Spleen (tissue), 11 donors: ENCODE measurements at regions not wholly inside any gene's neighbourhood (a gene's known extent, or its start where the extent isn't known, plus 50 kb on each side); places are given as distances from the start of the nearest gene placed in this dataset.

ENCODE experiments used
- DNase-seq: peaks from one replicate; pipeline ENCODE4 v3.0.0-alpha.2; 2020
- H3K27ac ChIP-seq, 8 donors: fragments of 200-600 bp; sonication (generic) in 7 of 8; 1 replicate in 4 of 8; 2 replicates in 4 of 8; pipeline versions ENCODE4 v1.5.0 to v1.8.0; 2016 to 2021; ENCODE audit warnings: inconsistent platforms in 4 of 8, mild to moderate bottlenecking in 4 of 8, moderate library complexity in 1 of 8
- H3K27me3 ChIP-seq, 7 donors: fragments of 200-600 bp; sonication (generic) in 6 of 7; replicated peaks in 1 of 7; 1 replicate in 4 of 7; 2 replicates in 3 of 7; pipeline versions ENCODE4 v1.5.0 to v1.8.0; 2016 to 2021; ENCODE audit warnings: inconsistent platforms in 3 of 7, mild to moderate bottlenecking in 1 of 7
- H3K36me3 ChIP-seq, 6 donors: fragments of 200-600 bp; sonication (generic) in 5 of 6; 1 replicate in 4 of 6; 2 replicates in 2 of 6; pipeline versions ENCODE4 v1.5.0 to v1.8.0; 2016 to 2021; ENCODE audit warnings: inconsistent platforms in 2 of 6
- H3K4me1 ChIP-seq, 6 donors: fragments of 200-600 bp; sonication (generic) in 5 of 6; 1 replicate in 3 of 6; 2 replicates in 3 of 6; pipeline versions ENCODE4 v1.5.0 to v1.8.0; 2016 to 2021; ENCODE audit warnings: inconsistent platforms in 3 of 6
- H3K4me3 ChIP-seq, 8 donors: fragments of 200-600 bp; sonication (generic) in 7 of 8; 1 replicate in 4 of 8; 2 replicates in 4 of 8; pipeline versions ENCODE4 v1.5.0 to v1.8.0; 2016 to 2021; ENCODE audit warnings: inconsistent platforms in 4 of 8, mild to moderate bottlenecking in 4 of 8, moderate library complexity in 2 of 8
- H3K9me3 ChIP-seq, 8 donors: fragments of 200-600 bp; sonication (generic) in 7 of 8; 1 replicate in 4 of 8; 2 replicates in 4 of 8; pipeline versions ENCODE4 v1.5.0 to v1.8.0; 2016 to 2021; ENCODE audit warnings: inconsistent platforms in 4 of 8
- CTCF ChIP-seq, 11 experiments: fragments of 200-600 bp in 7 of 11; fragments of 450-650 bp in 4 of 11; sonication (generic) in 4 of 11; IDR thresholded peaks in 8 of 11; conservative IDR thresholded peaks in 3 of 11; 1 replicate in 7 of 11; 2 replicates in 4 of 11; pipeline versions ENCODE4 v1.4.0 to v1.8.0; 2016 to 2021; ENCODE audit warnings: antibody characterized with exemption in 11 of 11, inconsistent platforms in 4 of 11, mild to moderate bottlenecking in 1 of 11
- POLR2A ChIP-seq, 3 donors: fragments of 450-650 bp; IDR thresholded peaks; one replicate each; pipeline ENCODE4 v1.5.1; 2017; ENCODE audit warnings: antibody characterized with exemption in 3 of 3, mild to moderate bottlenecking in 1 of 3
- POLR2AphosphoS5 ChIP-seq, 3 donors: sonication (generic); formaldehyde crosslinking; IDR thresholded peaks; one replicate each; pipeline ENCODE4 v1.5.1; 2017; ENCODE audit warnings: antibody characterized with exemption in 3 of 3
- WGBS, 5 donors: extraction: QIAGEN DNeasy Blood & Tissue Kit in 3 of 5; methylation state at CpG; one replicate each; pipeline versions ENCODE4 v1.1.5 to v1.1.7; 2013 to 2018; 5-methylcytosine and 5-hydroxymethylcytosine counted together
- intact Hi-C: fragments of 100-400 bp; cut with DNase I; formaldehyde crosslinking; loops from one replicate; pipeline ENCODE4 v1.15.0; 2023; ENCODE audit warnings: low total_unique reads
- donor health status: healthy with polysubstance abuse.
- donor health status: DM: no; HTN: no; CAD: no; lungs with moderate emphysema.
- donor health status: DM: no; HTN: no; CAD: no.
- donor health status: Bipolar disorder and iron deficiency.
- donor health status: healthy.
- donor health status: DM: no; HTN: no; CAD: no.
- donor health status: DM: yes; HTN: yes; CAD: no.

GRCh38 chr6:43933148-43933885 lies 163.3 kb downstream of the VEGFA start:
- Histone ChIP-seq H3K27ac (no peak overlapping the region), H3K4me1 (peaks cover 0 to under 1% (median 0%) of the 10 kb centered on the region in 6 donors), H3K4me3 (no peak overlapping the region), H3K36me3 (no peaks in the 10 kb centered on the region), H3K9me3 (no peaks in the 10 kb centered on the region), H3K27me3 (no peaks in the 10 kb centered on the region)
- intact Hi-C loops, result no loop called here
- no peak for TF ChIP-seq CTCF (IDR thresholded peaks at IDR 0.05 in 8 of 11, conservative IDR thresholded peaks at IDR 0.05 in 3 of 11)
- no peak for TF ChIP-seq POLR2A (IDR thresholded peaks at IDR 0.05)
- DNase-seq, result peak; percentile 54
- WGBS, 5 donors, result 84 to 93% (median 91%) methylated on average over 19 of the region's 19 CpGs

DNA sequence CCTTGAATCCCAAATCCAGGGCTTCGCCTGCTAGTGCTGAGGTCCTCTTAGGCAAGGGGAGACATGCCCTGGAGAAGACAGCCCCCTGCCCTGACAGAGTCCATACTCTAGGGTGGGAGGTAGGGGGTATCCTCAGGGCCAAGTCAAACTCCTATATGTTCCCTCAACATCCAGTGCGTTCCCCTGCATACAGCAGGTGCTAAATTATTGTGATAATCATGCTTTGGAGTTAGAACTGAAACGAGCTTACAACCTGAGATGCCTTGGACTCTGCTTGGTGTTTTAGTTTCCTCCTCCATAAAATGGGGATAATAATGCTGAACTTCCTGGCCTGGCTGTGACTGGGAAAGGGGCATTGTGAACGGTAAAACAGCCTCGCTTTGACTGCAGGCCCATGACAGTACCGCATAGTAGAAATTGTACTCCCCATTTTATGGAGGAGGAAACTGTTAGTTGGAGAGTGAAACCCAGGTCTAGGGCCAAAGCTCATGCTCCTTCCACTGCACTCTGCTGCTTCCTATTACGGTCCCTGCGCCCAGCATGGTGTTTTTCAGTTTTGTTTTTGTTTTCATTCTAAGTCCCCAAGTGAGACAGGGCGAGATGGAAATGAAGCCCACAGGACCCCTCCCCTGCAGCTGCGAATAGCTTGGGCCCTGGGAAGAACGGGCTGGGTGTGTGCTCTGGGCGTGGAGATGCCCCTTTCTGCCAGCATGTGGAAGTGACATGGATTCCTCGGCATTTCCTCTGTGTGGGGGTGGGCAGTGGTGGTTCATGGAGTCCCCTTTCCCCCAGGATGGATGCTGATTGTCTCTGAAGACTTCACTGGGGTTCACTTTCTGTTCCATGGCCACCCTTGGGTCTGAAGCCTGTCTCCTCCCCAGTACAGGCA lies 162.5 kb downstream of the VEGFA start:
- TF ChIP-seq CTCF (IDR thresholded peaks at IDR 0.05 in 8 of 11, conservative IDR thresholded peaks at IDR 0.05 in 3 of 11), result no peak
- DNase-seq, result peak; percentile 41
- intact Hi-C loops, result no loop called here

GRCh38 chr6:43931201-43931600 lies 161.2 kb downstream of the VEGFA start:
- TF ChIP-seq CTCF (IDR thresholded peaks at IDR 0.05 in 8 of 11, conservative IDR thresholded peaks at IDR 0.05 in 3 of 11) (no peak), POLR2AphosphoS5 (IDR thresholded peaks at IDR 0.05) (no peak), POLR2A (IDR thresholded peaks at IDR 0.05) (no peak)
- no peaks in the 10 kb centered on the region for H3K9me3 ChIP-seq
- peak; percentile 19 for DNase-seq
- H3K27ac ChIP-seq, result no peak overlapping the region
- H3K27me3 ChIP-seq, result no peaks in the 10 kb centered on the region
- WGBS, 5 donors, result 72 to 91% (median 84%) methylated on average over 6 of the region's 6 CpGs
- intact Hi-C loops, result no loop called here
- H3K36me3 ChIP-seq, result no peaks in the 10 kb centered on the region
- H3K4me3 ChIP-seq, result no peak overlapping the region
- peaks cover 0 to 11% (median 7%) of the 10 kb centered on the region in 6 donors for H3K4me1 ChIP-seq

More for the DNA sequence above, 162.5 kb downstream of the VEGFA start:
- Histone ChIP-seq H3K4me3 (no peak overlapping the region), H3K9me3 (no peaks in the 10 kb centered on the region), H3K27me3 (no peaks in the 10 kb centered on the region), H3K27ac (no peak overlapping the region), H3K36me3 (no peaks in the 10 kb centered on the region), H3K4me1 (peaks cover 0 to 9% (median 6%) of the 10 kb centered on the region in 6 donors)
- WGBS, 5 donors, result 80 to 90% (median 85%) methylated on average over 12 to 13 of the region's 13 CpGs
